Thoracic aorta (tissue), 2 donors: ENCODE measurements at regions not wholly inside any gene's neighbourhood (a gene's known extent, or its start where the extent isn't known, plus 50 kb on each side); places are given as distances from the start of the nearest gene placed in this dataset.

ENCODE experiments used
- ATAC-seq: fragments of 150-250 bp; one replicate; pipeline ENCODE4 v1.8.0; 2017; ENCODE audit warnings: low read depth; ENCODE audit not compliant: insufficient number of reproducible peaks, low FRiP score
- DNase-seq: peaks from one replicate; pipeline ENCODE4 v3.0.0-alpha.2; 2020; ENCODE audit warnings: low spot score
- H3K27ac ChIP-seq, 2 donors: fragments of 200-600 bp; sonication (generic); 1 replicate in 1 of 2; 2 replicates in 1 of 2; pipeline ENCODE4 v1.5.1; 2016; ENCODE audit warnings: mild to moderate bottlenecking in 2 of 2, moderate library complexity in 2 of 2
- H3K27me3 ChIP-seq: fragments of 200-600 bp; sonication (generic); replicated peaks from 2 replicates; pipeline ENCODE4 v1.6.0; 2016; ENCODE audit warnings: mild to moderate bottlenecking; ENCODE audit not compliant: insufficient read depth
- H3K36me3 ChIP-seq: fragments of 200-600 bp; sonication (generic); one replicate; pipeline ENCODE4 v1.5.1; 2016
- H3K4me1 ChIP-seq, 2 donors: fragments of 200-600 bp; sonication (generic); 1 replicate in 1 of 2; 2 replicates in 1 of 2; pipeline versions ENCODE4 v1.5.1 to v1.6.0; 2016; ENCODE audit warnings: low read depth in 2 of 2, mild to moderate bottlenecking in 1 of 2; ENCODE audit not compliant: control insufficient read depth in 1 of 2
- H3K4me3 ChIP-seq: fragments of 200-600 bp; sonication (generic); 2 replicates; pipeline ENCODE4 v1.5.1; 2016; ENCODE audit warnings: mild to moderate bottlenecking
- H3K9me3 ChIP-seq: fragments of 200-600 bp; sonication (generic); 2 replicates; pipeline ENCODE4 v1.5.1; 2016
- CTCF ChIP-seq: fragments of 200-600 bp; sonication (generic); IDR thresholded peaks from one replicate; pipeline ENCODE4 v1.5.1; 2019; ENCODE audit warnings: antibody characterized with exemption

DNA sequence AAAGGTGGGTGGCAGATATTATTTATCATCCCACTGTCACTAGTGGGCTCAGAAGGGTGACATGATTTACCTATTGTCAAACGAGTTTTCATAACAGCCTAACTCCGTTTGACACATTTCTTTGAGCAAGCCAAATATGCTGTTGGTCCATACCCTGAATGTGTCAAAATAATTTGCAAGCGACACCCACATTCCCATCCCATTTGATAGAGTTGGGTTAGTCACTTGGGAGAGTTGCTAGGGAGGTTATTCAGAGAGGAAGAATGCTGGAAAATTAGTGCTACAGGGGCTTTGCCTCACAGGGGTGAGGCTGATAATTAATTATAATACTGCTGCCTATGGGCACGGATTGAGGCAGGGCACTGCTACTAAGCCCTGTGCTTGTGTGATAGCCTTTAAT, 98.5 kb upstream of the FHIT start:
- Histone ChIP-seq H3K4me3 (no peak overlapping the region), H3K36me3 (no peaks in the 10 kb centered on the region), H3K27me3 (no peaks in the 10 kb centered on the region), H3K9me3 (no peaks in the 10 kb centered on the region), H3K4me1 (no peaks in the 10 kb centered on the region), H3K27ac (no peak overlapping the region)
- TF ChIP-seq CTCF: no peak
- ATAC-seq: no peak
- no peak for DNase-seq

DNA sequence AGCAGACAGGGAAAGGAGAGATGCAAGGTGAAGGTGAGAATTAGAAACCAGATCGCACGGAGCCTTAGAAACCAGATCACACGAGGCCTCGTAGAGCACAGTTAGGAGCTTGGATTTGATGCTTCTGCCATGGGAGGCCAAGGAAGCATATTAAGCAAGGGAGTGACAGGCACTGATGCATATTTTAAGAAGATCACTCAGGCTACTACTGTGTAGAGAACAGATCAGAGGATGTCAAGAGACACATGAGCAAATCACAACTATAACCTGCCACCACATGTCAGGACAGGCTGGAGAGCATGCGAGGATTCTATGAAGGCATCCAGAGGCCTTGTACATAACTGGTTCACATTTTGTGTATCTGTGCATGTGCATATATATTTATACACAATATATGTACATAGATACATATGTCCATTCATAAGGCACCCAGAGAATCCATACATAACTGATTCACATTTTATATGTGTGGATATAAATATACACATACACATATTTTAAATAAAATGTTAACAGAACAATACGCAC, 99.6 kb upstream of the FHIT start:
- TF ChIP-seq CTCF: no peak
- ATAC-seq: no peak

DNA sequence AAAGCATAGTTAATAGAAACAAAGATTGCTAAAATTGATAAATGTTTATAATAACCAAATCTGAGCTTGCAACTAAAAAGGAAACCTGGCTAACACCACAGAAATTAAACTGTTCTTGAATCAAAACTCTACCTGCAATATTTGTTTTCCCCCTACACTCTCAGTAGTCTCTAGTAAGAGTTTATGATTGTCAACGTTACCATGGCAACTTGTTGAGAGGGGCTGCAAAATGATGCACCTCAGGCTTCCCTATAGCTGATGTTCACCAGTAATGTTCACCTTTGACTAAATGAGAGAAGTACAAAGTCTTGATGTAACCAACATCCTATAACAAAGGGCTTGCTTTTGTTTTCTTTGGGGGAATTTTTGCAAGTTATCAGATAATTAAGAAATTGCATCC, 101.1 kb upstream of the FHIT start:
- H3K9me3 ChIP-seq: no peaks in the 10 kb centered on the region
- no peak for ATAC-seq
- no peaks in the 10 kb centered on the region for H3K36me3 ChIP-seq

More for the DNA sequence above, 99.6 kb upstream of the FHIT start:
- no peak for DNase-seq
- H3K4me3 ChIP-seq: no peak overlapping the region
- no peaks in the 10 kb centered on the region for H3K27me3 ChIP-seq
- no peaks in the 10 kb centered on the region for H3K36me3 ChIP-seq
- H3K9me3 ChIP-seq: no peaks in the 10 kb centered on the region
- H3K4me1 ChIP-seq: no peaks in the 10 kb centered on the region
- no peak overlapping the region for H3K27ac ChIP-seq

DNA sequence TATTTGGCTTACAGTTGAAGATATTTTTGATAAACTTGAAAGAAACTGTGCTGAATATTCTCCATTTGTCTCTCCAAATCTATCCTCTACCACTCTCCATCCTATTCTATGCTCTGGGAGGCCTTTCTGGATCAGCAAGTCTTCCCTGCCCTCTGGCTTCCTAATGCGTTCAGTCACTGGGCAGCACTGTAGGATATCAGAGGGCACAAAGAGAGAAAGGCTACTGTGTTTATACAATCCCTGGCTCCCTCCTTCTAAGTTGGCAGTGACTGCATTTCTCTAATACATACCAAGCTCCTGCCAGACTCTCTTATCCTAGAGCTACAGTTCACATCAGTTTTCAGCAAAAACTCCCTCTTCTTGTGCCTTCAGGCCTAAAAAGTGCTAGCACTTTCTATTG, 102.1 kb upstream of the FHIT start:
- Histone ChIP-seq H3K9me3 (no peaks in the 10 kb centered on the region), H3K36me3 (no peaks in the 10 kb centered on the region), H3K4me3 (no peak overlapping the region), H3K27me3 (no peaks in the 10 kb centered on the region), H3K27ac (no peak overlapping the region), H3K4me1 (no peaks in the 10 kb centered on the region)
- ATAC-seq: no peak
- no peak for DNase-seq
- TF ChIP-seq CTCF: no peak

More for the DNA sequence above, 101.1 kb upstream of the FHIT start:
- no peak overlapping the region for H3K4me3 ChIP-seq
- no peaks in the 10 kb centered on the region for H3K27me3 ChIP-seq
- H3K27ac ChIP-seq: no peak overlapping the region
- no peaks in the 10 kb centered on the region for H3K4me1 ChIP-seq
- TF ChIP-seq CTCF: no peak
- DNase-seq: no peak

- Histone ChIP-seq H3K4me1 (no peaks in the 10 kb centered on the region), H3K9me3 (no peaks in the 10 kb centered on the region), H3K4me3 (no peak overlapping the region), H3K36me3 (no peaks in the 10 kb centered on the region), H3K27me3 (no peaks in the 10 kb centered on the region), H3K27ac (no peak overlapping the region)
- no peak for TF ChIP-seq CTCF
- DNase-seq: no peak
- no peak for ATAC-seq
Measured at GRCh38 chr3:61354604-61355003, 103.4 kb upstream of the FHIT start.
